HEK293 (cell line): ENCODE measurements at regions not wholly inside any gene's neighbourhood (a gene's known extent, or its start where the extent isn't known, plus 50 kb on each side); places are given as distances from the start of the nearest gene placed in this dataset.

Experiments
- CTCF ChIA-PET: fragments of 350-600 bp; formaldehyde crosslinking; extraction: SDS; loops from one replicate; lab custom pipeline; 2021; ENCODE audit warnings: antibody characterized with exemption; lab: Yijun Ruan, JAX
- POLR2A ChIA-PET: fragments of 300-600 bp; formaldehyde crosslinking; extraction: SDS; loops from one replicate; lab custom pipeline; 2020; ENCODE audit warnings: antibody characterized with exemption, inconsistent platforms; lab: Yijun Ruan, JAX
- H3K27ac ChIP-seq: fragments of 200-500 bp; sonication (Bioruptor generic); 2 replicates; pipeline ENCODE4 v1.5.1; 2014; ENCODE audit warnings: low read depth, low read length, control low read depth, inconsistent platforms; ENCODE audit errors: extremely low read depth
- H3K36me3 ChIP-seq, 2 experiments: fragments of 200-500 bp in 1 of 2; sonication (Bioruptor generic) in 1 of 2; 1 replicate in 1 of 2; 2 replicates in 1 of 2; pipeline ENCODE4 v1.5.1; 2014 to 2017; ENCODE audit warnings: inconsistent platforms in 2 of 2, low read length in 2 of 2; ENCODE audit not compliant: control insufficient read depth in 2 of 2, insufficient read depth in 1 of 2
- H3K4me1 ChIP-seq: fragments of 200-500 bp; sonication (Bioruptor generic); 2 replicates; pipeline ENCODE4 v1.5.1; 2014; ENCODE audit warnings: mild to moderate bottlenecking, low read length, inconsistent platforms; ENCODE audit not compliant: control insufficient read depth, insufficient read depth
- H3K4me3 ChIP-seq: 2 replicates; pipeline ENCODE4 v1.5.1; 2011; ENCODE audit warnings: low read depth, mild to moderate bottlenecking, control low read depth, low read length, moderate library complexity
- H3K9me3 ChIP-seq: fragments of 200-500 bp; sonication (Bioruptor generic); 2 replicates; pipeline ENCODE4 v1.5.1; 2014; ENCODE audit warnings: low read depth, low read length, inconsistent platforms; ENCODE audit not compliant: control insufficient read depth, insufficient read depth
- MYNN ChIP-seq: fragments of 450-650 bp; formaldehyde crosslinking; IDR thresholded peaks from 2 replicates; pipeline ENCODE4 v1.5.1; 2016; ENCODE audit warnings: missing biosample characterization, missing genetic modification characterization, borderline replicate concordance
- PRDM2 ChIP-seq: fragments of 450-650 bp; formaldehyde crosslinking; IDR thresholded peaks from 2 replicates; pipeline ENCODE4 v1.5.1; 2016; ENCODE audit warnings: missing biosample characterization, missing genetic modification characterization, borderline replicate concordance
- PRDM4 ChIP-seq: fragments of 450-650 bp; formaldehyde crosslinking; IDR thresholded peaks from 2 replicates; pipeline ENCODE4 v1.5.1; 2017; ENCODE audit warnings: missing biosample characterization, missing genetic modification characterization
- REST ChIP-seq: fragments of 450-650 bp; formaldehyde crosslinking; IDR thresholded peaks from 2 replicates; pipeline ENCODE4 v1.5.1; 2016; ENCODE audit warnings: missing biosample characterization, missing genetic modification characterization
- TRIM28 ChIP-seq: IDR thresholded peaks from 2 replicates; pipeline ENCODE4 v1.6.1; 2011; ENCODE audit warnings: low read length, control low read depth, borderline replicate concordance
- ZBTB21 ChIP-seq: fragments of 450-650 bp; formaldehyde crosslinking; IDR thresholded peaks from 2 replicates; pipeline ENCODE4 v1.5.1; 2017; ENCODE audit warnings: missing biosample characterization, missing genetic modification characterization
- ZBTB44 ChIP-seq: fragments of 450-650 bp; IDR thresholded peaks from 2 replicates; pipeline ENCODE4 v1.5.1; 2018; ENCODE audit warnings: missing biosample characterization, mild to moderate bottlenecking, missing genetic modification characterization
- ZFP69B ChIP-seq: fragments of 450-650 bp; formaldehyde crosslinking; IDR thresholded peaks from 2 replicates; pipeline ENCODE4 v1.5.1; 2016; ENCODE audit warnings: missing biosample characterization, missing genetic modification characterization
- ZNF10 ChIP-seq: fragments of 450-650 bp; formaldehyde crosslinking; IDR thresholded peaks from 2 replicates; pipeline ENCODE4 v1.5.1; 2017; ENCODE audit warnings: missing biosample characterization, missing genetic modification characterization
- ZNF121 ChIP-seq: fragments of 450-650 bp; formaldehyde crosslinking; IDR thresholded peaks from 2 replicates; pipeline ENCODE4 v1.5.1; 2016; ENCODE audit warnings: missing biosample characterization, missing genetic modification characterization
- ZNF146 ChIP-seq: fragments of 450-650 bp; formaldehyde crosslinking; IDR thresholded peaks from 2 replicates; pipeline ENCODE4 v1.5.1; 2016; ENCODE audit warnings: missing biosample characterization, missing genetic modification characterization
- ZNF155 ChIP-seq: fragments of 450-650 bp; formaldehyde crosslinking; IDR thresholded peaks from 2 replicates; pipeline ENCODE4 v1.5.1; 2016; ENCODE audit warnings: missing biosample characterization, missing genetic modification characterization
- ZNF157 ChIP-seq: fragments of 450-650 bp; formaldehyde crosslinking; IDR thresholded peaks from 2 replicates; pipeline ENCODE4 v1.5.1; 2016; ENCODE audit warnings: missing biosample characterization, missing genetic modification characterization
- ZNF19 ChIP-seq: fragments of 450-650 bp; formaldehyde crosslinking; IDR thresholded peaks from 2 replicates; pipeline ENCODE4; 2016; ENCODE audit warnings: missing biosample characterization, missing genetic modification characterization, low read depth
- ZNF221 ChIP-seq: fragments of 450-650 bp; formaldehyde crosslinking; IDR thresholded peaks from 2 replicates; pipeline ENCODE4 v1.5.1; 2017; ENCODE audit warnings: missing biosample characterization, missing genetic modification characterization, borderline replicate concordance
- ZNF223 ChIP-seq: fragments of 450-650 bp; formaldehyde crosslinking; IDR thresholded peaks from 2 replicates; pipeline ENCODE4 v1.5.1; 2016; ENCODE audit warnings: missing biosample characterization, missing genetic modification characterization
- ZNF529 ChIP-seq: fragments of 450-650 bp; formaldehyde crosslinking; IDR thresholded peaks from 2 replicates; pipeline ENCODE4 v1.5.1; 2017; ENCODE audit warnings: missing genetic modification characterization, missing biosample characterization; ENCODE audit not compliant: insufficient replicate concordance
- ZNF571 ChIP-seq: fragments of 450-650 bp; formaldehyde crosslinking; IDR thresholded peaks from 2 replicates; pipeline ENCODE4 v1.5.0; 2017; ENCODE audit warnings: missing biosample characterization, missing genetic modification characterization
- ZSCAN18 ChIP-seq: fragments of 450-650 bp; formaldehyde crosslinking; IDR thresholded peaks from 2 replicates; pipeline ENCODE4 v1.5.1; 2016; ENCODE audit warnings: missing biosample characterization, missing genetic modification characterization
- ZSCAN4 ChIP-seq: fragments of 450-650 bp; formaldehyde crosslinking; IDR thresholded peaks from 2 replicates; pipeline ENCODE4 v1.5.1; 2017; ENCODE audit warnings: missing biosample characterization, missing genetic modification characterization

- TF ChIP-seq REST (tag by site-specific recombination) (no peak), ZNF155 (no peak), ZBTB44 (no peak), ZBTB21 (no peak), PRDM2 (tag by site-specific recombination) (no peak), ZNF157 (tag by site-specific recombination) (no peak), PRDM4 (tag by site-specific recombination) (no peak), ZNF121 (no peak)
Measured at GRCh38 chr7:13307040-13307439, 619.6 kb downstream of the ARL4A start (continued).

- H3K4me1 ChIP-seq = no peaks in the 10 kb centered on the region
- H3K9me3 ChIP-seq = no peaks in the 10 kb centered on the region
- H3K36me3 ChIP-seq = no peaks in the 10 kb centered on the region
- CTCF ChIA-PET = no interaction called here
- POLR2A ChIA-PET = no interaction called here
- no peak overlapping the region for H3K27ac ChIP-seq
- no peak overlapping the region for H3K4me3 ChIP-seq
- TF ChIP-seq MYNN (tag by site-specific recombination) (no peak), ZSCAN18 (tag by site-specific recombination) (no peak), ZFP69B (tag by site-specific recombination) (no peak), TRIM28 (no peak), ZNF155 (no peak), ZSCAN4 (tag by site-specific recombination) (no peak), ZNF10 (no peak), ZNF19 (tag by site-specific recombination) (no peak), ZNF146 (tag by site-specific recombination) (no peak), ZNF221 (tag by site-specific recombination) (no peak), ZNF571 (tag by site-specific recombination) (no peak), ZNF529 (no peak), ZNF223 (no peak)
Measured at GRCh38 chr7:13308423-13308822, 621.0 kb downstream of the ARL4A start.
